ENCODE measurements at regions not wholly inside any gene's neighbourhood (a gene's known extent, or its start where the extent isn't known, plus 50 kb on each side); places are given as distances from the start of the nearest gene placed in this dataset.
"Not testable (repeated sequence)": the region's sequence is repeated elsewhere in the genome, so short reads cannot be mapped to it uniquely, and the experiment has no call there.

- no peak for TF ChIP-seq CTCF (conservative IDR thresholded peaks at IDR 0.05; ENCODE audit: low read depth, low read length)
- DNase-seq (ENCODE audit: low read depth) = no peak
- H3K4me3 ChIP-seq (ENCODE audit: low read depth, low read length) = no peak overlapping the region
These were observed 210.5 kb upstream of the KIT start for GRCh38 chr4:54447304-54447703.

GRCh38 chr4:54449999-54450398 lies 207.8 kb upstream of the KIT start:
- no peak overlapping the region for H3K4me3 ChIP-seq (ENCODE audit: low read depth, low read length)
- TF ChIP-seq CTCF (conservative IDR thresholded peaks at IDR 0.05; ENCODE audit: low read depth, low read length) = no peak
- no peak for DNase-seq (ENCODE audit: low read depth)

GRCh38 chr4:54466960-54467359 lies 190.8 kb upstream of the KIT start:
- DNase-seq (ENCODE audit: low read depth) = not testable (repeated sequence)

GRCh38 chr4:54473077-54473545 lies 184.6 kb upstream of the KIT start:
- no peak overlapping the region for H3K4me3 ChIP-seq (ENCODE audit: low read depth, low read length)
- no peak for DNase-seq (ENCODE audit: low read depth)
- no peak for TF ChIP-seq CTCF (conservative IDR thresholded peaks at IDR 0.05; ENCODE audit: low read depth, low read length)

More at GRCh38 chr4:54466960-54467359, 190.8 kb upstream of the KIT start:
- H3K4me3 ChIP-seq (ENCODE audit: low read depth, low read length) = not testable (repeated sequence)

- H3K4me3 ChIP-seq (ENCODE audit: low read depth, low read length) = no peak overlapping the region
- no peak for TF ChIP-seq CTCF (conservative IDR thresholded peaks at IDR 0.05; ENCODE audit: low read depth, low read length)
- DNase-seq (ENCODE audit: low read depth) = no peak
These were observed 184.0 kb upstream of the KIT start for GRCh38 chr4:54473798-54474197.

- no peak for DNase-seq (ENCODE audit: low read depth)
- TF ChIP-seq CTCF (conservative IDR thresholded peaks at IDR 0.05; ENCODE audit: low read depth, low read length) = no peak
- no peak overlapping the region for H3K4me3 ChIP-seq (ENCODE audit: low read depth, low read length)
These were observed 182.2 kb upstream of the KIT start for GRCh38 chr4:54475546-54475945.

- no peak for TF ChIP-seq CTCF (conservative IDR thresholded peaks at IDR 0.05; ENCODE audit: low read depth, low read length)
- no peak for DNase-seq (ENCODE audit: low read depth)
- no peak overlapping the region for H3K4me3 ChIP-seq (ENCODE audit: low read depth, low read length)
These were observed 175.1 kb upstream of the KIT start for GRCh38 chr4:54482529-54483200.
